ENCODE measurements at regions not wholly inside any gene's neighbourhood (a gene's known extent, or its start where the extent isn't known, plus 50 kb on each side); places are given as distances from the start of the nearest gene placed in this dataset.
A peak's percentile ranks its signal among the peaks of the same experiment; 100 is the strongest.

GRCh38 chr2:187098154-187098553 is 249.2 kb upstream of the ZSWIM2 start (continued):
- no peak for TF ChIP-seq CREB1 (CRISPR knock-in tag; IDR thresholded peaks at IDR 0.05)

- CTCF ChIA-PET: no interaction called here
Observed at GRCh38 chr2:187093771-187094412, 244.9 kb upstream of the ZSWIM2 start.

GRCh38 chr2:187091664-187092063 is 242.7 kb upstream of the ZSWIM2 start:
- no peak for TF ChIP-seq ZNF423 (CRISPR knock-in tag; IDR thresholded peaks at IDR 0.05)
- no peak for TF ChIP-seq CDX4 (CRISPR knock-in tag; IDR thresholded peaks at IDR 0.05; ENCODE audit: borderline replicate concordance)
- TF ChIP-seq ZNF263 (CRISPR knock-in tag; IDR thresholded peaks at IDR 0.05; ENCODE audit: low read depth): no peak
- no peak for TF ChIP-seq NR3C1 (CRISPR knock-in tag; conservative IDR thresholded peaks at IDR 0.05; ENCODE audit: low read depth)
- no peak for TF ChIP-seq STAT6 (CRISPR knock-in tag; conservative IDR thresholded peaks at IDR 0.05; ENCODE audit: low read depth)
- TF ChIP-seq KAT7 (CRISPR knock-in tag; IDR thresholded peaks at IDR 0.05; ENCODE audit: borderline replicate concordance): no peak
- no peak for TF ChIP-seq ZNF317 (CRISPR knock-in tag; IDR thresholded peaks at IDR 0.05; ENCODE audit: borderline replicate concordance, low read depth)
- Mint-ChIP-seq H3K27ac (no peak overlapping the region), H3K4me3 (no peak overlapping the region), H3K27me3 (ENCODE audit: low read depth) (no peaks in the 10 kb centered on the region), H3K4me1 (no peaks in the 10 kb centered on the region), H3K9me3 (peaks cover 4% of the 10 kb centered on the region; the same call in 1 of the 2 replicates), H3K36me3 (no peaks in the 10 kb centered on the region)
- CTCF ChIA-PET: interaction anchor here (0.6 kb wide), 1 partner anchor 51 kb away, joined by 3 read pairs; no protein-coding TSS in a partner anchor
- ATAC-seq: no peak
- POLR2A ChIA-PET: no interaction called here
- no peak for DNase-seq (ENCODE audit: low spot score)

More at GRCh38 chr2:187093771-187094412, 244.9 kb upstream of the ZSWIM2 start:
- TF ChIP-seq CDX4 (CRISPR knock-in tag; IDR thresholded peaks at IDR 0.05; ENCODE audit: borderline replicate concordance): peak; percentile 68; the same call in 1 of the 2 replicates
- TF ChIP-seq E2F1 (CRISPR knock-in tag; IDR thresholded peaks at IDR 0.05): no peak
- no peak overlapping the region for H3K4me3 Mint-ChIP-seq
- ATAC-seq (no peak), DNase-seq (ENCODE audit: low spot score) (no peak)
- H3K27me3 Mint-ChIP-seq (ENCODE audit: low read depth): no peaks in the 10 kb centered on the region
- no peaks in the 10 kb centered on the region for H3K36me3 Mint-ChIP-seq
- POLR2A ChIA-PET: no interaction called here
- no peaks in the 10 kb centered on the region for H3K4me1 Mint-ChIP-seq
- no peak overlapping the region for H3K27ac Mint-ChIP-seq
- peaks cover 4% of the 10 kb centered on the region; the same call in 1 of the 2 replicates for H3K9me3 Mint-ChIP-seq

GRCh38 chr2:187084524-187084923 is 235.6 kb upstream of the ZSWIM2 start:
- Mint-ChIP-seq H3K27ac (no peak overlapping the region), H3K4me1 (no peaks in the 10 kb centered on the region), H3K27me3 (ENCODE audit: low read depth) (no peaks in the 10 kb centered on the region), H3K9me3 (peaks cover 3% of the 10 kb centered on the region; the same call in 1 of the 2 replicates), H3K4me3 (no peak overlapping the region), H3K36me3 (no peaks in the 10 kb centered on the region)
- TF ChIP-seq AR (CRISPR knock-in tag; IDR thresholded peaks at IDR 0.05) (no peak), CREB1 (CRISPR knock-in tag; IDR thresholded peaks at IDR 0.05) (no peak), FOXK1 (CRISPR knock-in tag; IDR thresholded peaks at IDR 0.05) (no peak), CBFB (CRISPR knock-in tag; IDR thresholded peaks at IDR 0.05; ENCODE audit: low read depth) (no peak), ERG (CRISPR knock-in tag; IDR thresholded peaks at IDR 0.05) (no peak), MLX (CRISPR knock-in tag; IDR thresholded peaks at IDR 0.05) (no peak), MYBL2 (CRISPR knock-in tag; IDR thresholded peaks at IDR 0.05) (no peak), TEAD4 (CRISPR knock-in tag; IDR thresholded peaks at IDR 0.05) (no peak), NR3C1 (CRISPR knock-in tag; conservative IDR thresholded peaks at IDR 0.05; ENCODE audit: low read depth) (no peak), RORB (CRISPR knock-in tag; IDR thresholded peaks at IDR 0.05) (no peak)
- ChIA-PET CTCF (interaction anchor here (1.4 kb wide), 1 partner anchor 30 kb away, joined by 4 read pairs; no protein-coding TSS in a partner anchor), POLR2A (no interaction called here)
- ATAC-seq: no peak
- DNase-seq (ENCODE audit: low spot score): no peak
